Tibial nerve (tissue), 4 donors: ENCODE measurements at regions not wholly inside any gene's neighbourhood (a gene's known extent, or its start where the extent isn't known, plus 50 kb on each side); places are given as distances from the start of the nearest gene placed in this dataset.

Experiments used
- DNase-seq, 2 donors: peaks; one replicate each; pipeline ENCODE4 v3.0.0-alpha.2; 2019; ENCODE audit warnings: low spot score in 2 of 2
- H3K27ac ChIP-seq, 4 donors: fragments of 200-600 bp; sonication (generic) in 3 of 4; one replicate each; pipeline ENCODE4 v1.5.1; 2017 to 2019; ENCODE audit warnings: mild to moderate bottlenecking in 1 of 4
- H3K27me3 ChIP-seq, 2 donors: fragments of 200-600 bp; sonication (generic) in 1 of 2; one replicate each; pipeline versions ENCODE4 v1.5.1 to v1.6.0; 2017 to 2019
- H3K36me3 ChIP-seq, 3 donors: fragments of 200-600 bp; sonication (generic); one replicate each; pipeline ENCODE4 v1.5.1; 2018 to 2019
- H3K4me1 ChIP-seq, 4 donors: fragments of 200-600 bp; sonication (generic) in 3 of 4; one replicate each; pipeline ENCODE4 v1.5.1; 2017 to 2019
- H3K4me3 ChIP-seq, 4 donors: fragments of 200-600 bp; sonication (generic) in 3 of 4; one replicate each; pipeline ENCODE4 v1.5.1; 2017 to 2019; ENCODE audit warnings: mild to moderate bottlenecking in 1 of 4, moderate library complexity in 1 of 4
- H3K9me3 ChIP-seq, 4 donors: fragments of 200-600 bp; sonication (generic) in 3 of 4; one replicate each; pipeline ENCODE4 v1.5.1; 2017 to 2019
- EP300 ChIP-seq, 2 donors: sonication (generic); formaldehyde crosslinking; IDR thresholded peaks; one replicate each; pipeline ENCODE4 v1.6.1; 2017; ENCODE audit warnings: antibody characterized with exemption in 2 of 2, mild to moderate bottlenecking in 1 of 2
- POLR2A ChIP-seq, 2 donors: fragments of 450-650 bp; IDR thresholded peaks; one replicate each; pipeline ENCODE4 v1.6.1; 2017; ENCODE audit warnings: antibody characterized with exemption in 2 of 2, mild to moderate bottlenecking in 2 of 2, moderate library complexity in 2 of 2
- WGBS, 2 donors: methylation state at CpG; one replicate each; pipeline ENCODE4 v1.1.5; 2018; 5-methylcytosine and 5-hydroxymethylcytosine counted together
- TF ChIP-seq, protein P1 (sequence below), 5 experiments: fragments of 200-600 bp in 3 of 5; fragments of 450-650 bp in 2 of 5; sonication (generic) in 3 of 5; IDR thresholded peaks; one replicate each; pipeline ENCODE4 v1.5.1; 2016 to 2019; ENCODE audit warnings: antibody characterized with exemption in 5 of 5, mild to moderate bottlenecking in 3 of 5, moderate library complexity in 2 of 5

- Histone ChIP-seq H3K4me3 (no peak overlapping the region), H3K4me1 (peaks cover 0 to 40% (median 1%) of the 10 kb centered on the region in 4 donors), H3K36me3 (no peaks in the 10 kb centered on the region), H3K27me3 (no peaks in the 10 kb centered on the region), H3K9me3 (no peaks in the 10 kb centered on the region), H3K27ac (no peak overlapping the region)
- DNase-seq = peak; percentile 47 to 86
- no peak for TF ChIP-seq POLR2A (IDR thresholded peaks at IDR 0.05)
- TF ChIP-seq, protein P1, sequence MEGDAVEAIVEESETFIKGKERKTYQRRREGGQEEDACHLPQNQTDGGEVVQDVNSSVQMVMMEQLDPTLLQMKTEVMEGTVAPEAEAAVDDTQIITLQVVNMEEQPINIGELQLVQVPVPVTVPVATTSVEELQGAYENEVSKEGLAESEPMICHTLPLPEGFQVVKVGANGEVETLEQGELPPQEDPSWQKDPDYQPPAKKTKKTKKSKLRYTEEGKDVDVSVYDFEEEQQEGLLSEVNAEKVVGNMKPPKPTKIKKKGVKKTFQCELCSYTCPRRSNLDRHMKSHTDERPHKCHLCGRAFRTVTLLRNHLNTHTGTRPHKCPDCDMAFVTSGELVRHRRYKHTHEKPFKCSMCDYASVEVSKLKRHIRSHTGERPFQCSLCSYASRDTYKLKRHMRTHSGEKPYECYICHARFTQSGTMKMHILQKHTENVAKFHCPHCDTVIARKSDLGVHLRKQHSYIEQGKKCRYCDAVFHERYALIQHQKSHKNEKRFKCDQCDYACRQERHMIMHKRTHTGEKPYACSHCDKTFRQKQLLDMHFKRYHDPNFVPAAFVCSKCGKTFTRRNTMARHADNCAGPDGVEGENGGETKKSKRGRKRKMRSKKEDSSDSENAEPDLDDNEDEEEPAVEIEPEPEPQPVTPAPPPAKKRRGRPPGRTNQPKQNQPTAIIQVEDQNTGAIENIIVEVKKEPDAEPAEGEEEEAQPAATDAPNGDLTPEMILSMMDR (IDR thresholded peaks at IDR 0.05) = peak; percentile 70 to 95 (median 83)
- WGBS, 2 donors = 10 to 13% methylated on average over 4 of the region's 4 CpGs
Observed at GRCh38 chr14:54175298-54175942, 218.8 kb upstream of the BMP4 start.

- no peaks in the 10 kb centered on the region for H3K36me3 ChIP-seq
- H3K4me1 ChIP-seq = peaks cover 0 to 33% (median 1%) of the 10 kb centered on the region in 4 donors
- 54 to 62% methylated on average over 3 of the region's 3 CpGs for WGBS, 2 donors
- TF ChIP-seq POLR2A (IDR thresholded peaks at IDR 0.05) (no peak), EP300 (IDR thresholded peaks at IDR 0.05) (no peak)
- TF ChIP-seq, protein P1 (IDR thresholded peaks at IDR 0.05) = no peak
- no peak for DNase-seq
- H3K27ac ChIP-seq = no peak overlapping the region
- H3K27me3 ChIP-seq = no peaks in the 10 kb centered on the region
- H3K4me3 ChIP-seq = no peak overlapping the region
- H3K9me3 ChIP-seq = no peaks in the 10 kb centered on the region
Observed at GRCh38 chr14:54177019-54177418, 219.8 kb upstream of the CDKN3 start.

DNA sequence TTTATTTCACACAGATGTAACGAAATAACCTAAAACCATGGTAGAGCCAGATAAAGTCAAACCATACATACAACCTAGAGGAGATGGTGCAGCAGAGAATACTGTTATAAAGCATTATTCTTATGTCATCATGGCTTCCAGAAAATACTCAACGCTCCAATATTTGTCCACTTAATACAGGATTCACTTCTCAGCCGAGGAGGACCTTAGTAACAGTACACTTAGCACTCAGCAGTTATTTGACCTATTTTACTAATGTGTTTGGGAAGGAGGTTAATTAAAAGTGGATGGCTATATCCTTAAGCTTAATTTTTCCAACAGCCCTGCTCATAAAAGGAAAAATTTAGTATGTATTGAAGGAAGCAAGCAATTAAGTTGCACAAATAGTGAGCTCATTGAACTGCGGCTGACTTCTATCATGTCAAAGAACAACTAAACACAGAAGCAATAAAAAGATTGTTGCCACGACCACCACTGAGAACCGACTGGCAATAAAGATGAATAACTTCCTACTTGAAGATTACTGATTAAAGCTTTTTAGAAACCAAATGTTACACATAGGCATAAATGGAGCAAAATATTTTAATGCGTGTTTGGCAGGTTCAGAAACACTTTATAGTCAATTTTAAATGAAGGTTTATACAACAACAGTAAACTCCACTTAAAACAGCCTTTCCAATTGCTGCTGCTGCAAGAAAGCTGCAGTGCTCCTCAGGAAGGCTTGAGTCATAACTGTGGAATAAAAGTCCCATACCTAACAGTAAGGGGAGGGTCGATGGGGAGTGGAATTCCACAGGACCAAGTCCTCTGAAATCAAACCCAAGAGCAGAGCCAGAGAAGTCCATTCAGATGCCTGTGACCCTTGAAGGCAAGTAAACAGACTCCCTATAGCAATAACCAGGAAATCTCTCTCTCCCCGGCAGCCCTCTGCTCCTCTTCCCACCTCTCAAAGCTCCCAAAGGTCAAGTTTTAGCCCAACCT is 218.9 kb upstream of the CDKN3 start:
- H3K4me1 ChIP-seq = peaks cover 0 to 28% (median 1%) of the 10 kb centered on the region in 4 donors

DNA sequence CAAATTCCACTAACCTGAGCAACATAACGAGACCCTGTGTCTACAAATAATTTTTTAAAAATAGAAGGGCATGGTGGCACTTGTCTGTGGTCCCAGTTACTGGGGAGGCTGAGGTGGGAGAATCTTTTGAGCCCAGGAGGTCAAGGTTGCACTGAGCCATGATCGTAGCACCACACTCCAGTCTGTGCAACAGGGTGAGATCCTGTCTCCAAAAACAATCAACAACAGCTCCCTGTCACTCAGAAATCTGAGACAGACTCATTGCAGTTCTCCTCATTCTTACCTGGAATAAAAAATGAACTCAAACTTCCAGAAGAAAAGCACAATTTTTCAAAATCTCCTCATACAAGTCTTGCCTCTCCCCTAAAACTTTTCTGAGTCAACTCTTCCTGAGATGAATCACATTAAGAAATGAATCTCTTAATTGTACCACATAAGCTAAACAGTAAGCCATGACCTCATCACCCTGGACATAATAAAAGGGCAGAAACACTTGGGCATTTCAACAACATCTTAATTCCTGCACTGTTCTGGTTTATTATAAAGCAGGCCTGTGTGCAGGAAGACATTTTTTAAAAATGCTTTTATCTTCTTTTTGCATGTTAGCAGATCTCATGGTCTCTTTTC is 214.3 kb upstream of the CDKN3 start:
- H3K27ac ChIP-seq = no peak overlapping the region
- 78 to 91% methylated on average over 2 of the region's 2 CpGs for WGBS, 2 donors
- TF ChIP-seq POLR2A (IDR thresholded peaks at IDR 0.05) (no peak), EP300 (IDR thresholded peaks at IDR 0.05) (no peak)
- TF ChIP-seq, protein P1 (IDR thresholded peaks at IDR 0.05) = no peak

More for the DNA sequence above, 218.9 kb upstream of the CDKN3 start:
- Histone ChIP-seq H3K27ac (no peak overlapping the region), H3K4me3 (no peak overlapping the region), H3K27me3 (no peaks in the 10 kb centered on the region), H3K36me3 (no peaks in the 10 kb centered on the region), H3K9me3 (no peaks in the 10 kb centered on the region)
- DNase-seq = no peak
- 52 to 53% methylated on average over 9 of the region's 9 CpGs for WGBS, 2 donors
- no peak for TF ChIP-seq EP300 (IDR thresholded peaks at IDR 0.05)
- no peak for TF ChIP-seq POLR2A (IDR thresholded peaks at IDR 0.05)
- TF ChIP-seq, protein P1 (IDR thresholded peaks at IDR 0.05) = no peak

More for the DNA sequence above, 214.3 kb upstream of the CDKN3 start:
- peaks cover 0 to 3% (median 0%) of the 10 kb centered on the region in 4 donors for H3K4me1 ChIP-seq
- H3K27me3 ChIP-seq = no peaks in the 10 kb centered on the region
- H3K4me3 ChIP-seq = no peak overlapping the region
- no peaks in the 10 kb centered on the region for H3K9me3 ChIP-seq
- DNase-seq = no peak
- no peaks in the 10 kb centered on the region for H3K36me3 ChIP-seq
